H1 (cell line): ENCODE measurements at regions not wholly inside any gene's neighbourhood (a gene's known extent, or its start where the extent isn't known, plus 50 kb on each side); places are given as distances from the start of the nearest gene placed in this dataset.

ENCODE experiments used
- CTCF ChIA-PET: fragments of 300-600 bp; sonication (Branson Sonifier 250); formaldehyde crosslinking; loops from one replicate; lab custom pipeline; 2021; ENCODE audit not compliant: partially characterized antibody; lab: Charles Lee
- POLR2A ChIA-PET: fragments of 300-600 bp; sonication (Branson Sonifier 250); formaldehyde crosslinking; loops from one replicate; lab custom pipeline; 2021; ENCODE audit warnings: inconsistent platforms; ENCODE audit not compliant: partially characterized antibody; lab: Charles Lee
- DNase-seq, 2 experiments: peaks; one replicate each; pipeline versions ENCODE4 v3.0.0 to v3.0.0-alpha.2; 2010 to 2022; ENCODE audit warnings: low spot score in 2 of 2, low read depth in 1 of 2, mixed read lengths in 1 of 2
- FAIRE-seq: peaks from 2 replicates; lab custom pipeline; 2011; peaks lifted over from hg19 to GRCh38; lab: Jason Lieb, UNC
- H2AFZ ChIP-seq: 2 replicates; pipeline ENCODE4 v1.8.1; 2012; ENCODE audit warnings: low read length, inconsistent platforms
- H2AK5ac ChIP-seq: 2 replicates; pipeline ENCODE4 v1.6.1; 2013; ENCODE audit warnings: low read depth, low read length
- H2BK120ac ChIP-seq: replicated peaks from 2 replicates; pipeline ENCODE3; 2013; ENCODE audit warnings: low read depth, low read length, inconsistent platforms
- H2BK12ac ChIP-seq: 2 replicates; pipeline ENCODE4 v1.6.1; 2013; ENCODE audit warnings: low read depth, low read length
- H2BK15ac ChIP-seq: 2 replicates; pipeline ENCODE4 v1.6.1; 2013; ENCODE audit warnings: low read length
- H2BK20ac ChIP-seq: 2 replicates; pipeline ENCODE4 v1.6.1; 2013; ENCODE audit warnings: low read length
- H2BK5ac ChIP-seq: 2 replicates; pipeline ENCODE4 v1.6.1; 2013; ENCODE audit warnings: low read depth, low read length
- H3K14ac ChIP-seq: 2 replicates; pipeline ENCODE4 v1.6.1; 2013; ENCODE audit warnings: inconsistent platforms; ENCODE audit not compliant: insufficient read length
- H3K18ac ChIP-seq: 2 replicates; pipeline ENCODE4 v1.6.1; 2013; ENCODE audit warnings: low read length; ENCODE audit errors: extremely low read depth
- H3K23ac ChIP-seq: 2 replicates; pipeline ENCODE4 v1.6.1; 2013; ENCODE audit warnings: inconsistent platforms; ENCODE audit not compliant: insufficient read length
- H3K23me2 ChIP-seq: 2 replicates; pipeline ENCODE4 v1.6.1; 2013; ENCODE audit warnings: low read depth, low read length
- H3K27ac ChIP-seq: 2 replicates; pipeline ENCODE4 v1.6.1; 2011; ENCODE audit warnings: low read depth, low read length, inconsistent platforms
- H3K27me3 ChIP-seq, 4 experiments: replicated peaks in 1 of 4; 1 replicate in 1 of 4; 2 replicates in 3 of 4; pipeline versions ENCODE4 v1.6.1 to v1.8.1; 2011 to 2013; ENCODE audit warnings: low read length in 3 of 4, mild to moderate bottlenecking in 3 of 4, inconsistent platforms in 2 of 4, mixed read lengths in 2 of 4, moderate library complexity in 1 of 4; ENCODE audit not compliant: control insufficient read depth in 3 of 4, insufficient read depth in 3 of 4; ENCODE audit errors: extremely low read depth in 1 of 4
- H3K36me3 ChIP-seq, 4 experiments: 2 replicates each; pipeline versions ENCODE4 v1.6.1 to v1.8.1; 2011 to 2013; ENCODE audit warnings: mild to moderate bottlenecking in 4 of 4, low read length in 3 of 4, moderate library complexity in 2 of 4, control low read depth in 1 of 4, inconsistent platforms in 1 of 4; ENCODE audit not compliant: insufficient read depth in 4 of 4, control insufficient read depth in 2 of 4
- H3K4ac ChIP-seq: replicated peaks from 2 replicates; pipeline ENCODE3; 2013; ENCODE audit warnings: low read length, low read depth, mixed read lengths, inconsistent platforms; ENCODE audit not compliant: insufficient read length
- H3K4me1 ChIP-seq, 4 experiments: replicated peaks in 1 of 4; 1 replicate in 1 of 4; 2 replicates in 3 of 4; pipeline versions ENCODE4 v1.6.1 to v1.8.1; 2011 to 2013; ENCODE audit warnings: low read length in 3 of 4, inconsistent platforms in 2 of 4, mixed read lengths in 1 of 4; ENCODE audit not compliant: insufficient read depth in 4 of 4, control insufficient read depth in 3 of 4
- H3K4me2 ChIP-seq, 2 experiments: 2 replicates each; pipeline versions ENCODE4 v1.6.1 to v1.8.1; 2011 to 2013; ENCODE audit warnings: low read depth in 2 of 2, low read length in 2 of 2, control low read depth in 1 of 2, inconsistent platforms in 1 of 2, mild to moderate bottlenecking in 1 of 2; ENCODE audit not compliant: insufficient read depth in 1 of 2
- H3K4me3 ChIP-seq, 4 experiments: fragments of 200-600, 300-600 bp in 1 of 4; sonication (generic), shearing (Covaris generic), sonication (Bioruptor Twin) in 1 of 4; 2 replicates each; pipeline versions ENCODE4 v1.5.1 to v1.8.1; 2011 to 2016; ENCODE audit warnings: low read length in 4 of 4, low read depth in 3 of 4, control low read depth in 2 of 4, inconsistent platforms in 2 of 4, mild to moderate bottlenecking in 2 of 4, mixed read lengths in 1 of 4, moderate library complexity in 1 of 4; ENCODE audit not compliant: insufficient read depth in 2 of 4; ENCODE audit errors: extremely low read depth in 1 of 4
- H3K56ac ChIP-seq: replicated peaks from 2 replicates; pipeline ENCODE3; 2013; ENCODE audit warnings: low read depth, mild to moderate bottlenecking, mixed read lengths, low read length, inconsistent platforms; ENCODE audit not compliant: insufficient read length
- H3K79me1 ChIP-seq: 2 replicates; pipeline ENCODE4 v1.6.1; 2013; ENCODE audit warnings: low read depth, low read length, control low read depth
- H3K79me2 ChIP-seq, 2 experiments: 2 replicates each; pipeline versions ENCODE4 v1.6.1 to v1.8.1; 2012 to 2013; ENCODE audit warnings: low read length in 2 of 2, mild to moderate bottlenecking in 2 of 2, inconsistent platforms in 1 of 2; ENCODE audit not compliant: insufficient read depth in 2 of 2, control insufficient read depth in 1 of 2
- H3K9ac ChIP-seq, 4 experiments: replicated peaks in 1 of 4; 1 replicate in 1 of 4; 2 replicates in 3 of 4; pipeline versions ENCODE4 v1.6.1 to v1.8.1; 2011 to 2013; ENCODE audit warnings: low read depth in 3 of 4, low read length in 3 of 4, control low read depth in 2 of 4, mild to moderate bottlenecking in 2 of 4, moderate library complexity in 2 of 4, inconsistent platforms in 1 of 4; ENCODE audit errors: extremely low read depth in 1 of 4
- H3K9me3 ChIP-seq, 2 experiments: 2 replicates each; pipeline versions ENCODE4 v1.6.1 to v1.8.1; 2012 to 2013; ENCODE audit warnings: mild to moderate bottlenecking in 2 of 2, moderate library complexity in 2 of 2, control low read depth in 1 of 2, inconsistent platforms in 1 of 2, low read depth in 1 of 2, low read length in 1 of 2, mixed read lengths in 1 of 2; ENCODE audit not compliant: insufficient read depth in 2 of 2
- H4K20me1 ChIP-seq, 2 experiments: replicated peaks in 1 of 2; 2 replicates each; pipeline versions ENCODE3 to v1.8.1; 2011 to 2013; ENCODE audit warnings: inconsistent platforms in 2 of 2, low read length in 2 of 2, mild to moderate bottlenecking in 1 of 2; ENCODE audit not compliant: insufficient read depth in 2 of 2, control insufficient read depth in 1 of 2
- H4K5ac ChIP-seq: 2 replicates; pipeline ENCODE4 v1.6.1; 2013; ENCODE audit warnings: low read length, low read depth, mixed read lengths, inconsistent platforms; ENCODE audit not compliant: insufficient read length
- H4K8ac ChIP-seq: 2 replicates; pipeline ENCODE4 v1.8.0; 2013; ENCODE audit warnings: mild to moderate bottlenecking, moderate library complexity, low read length, inconsistent platforms; ENCODE audit not compliant: insufficient read depth; ENCODE audit errors: extremely low read depth
- H4K91ac ChIP-seq: replicated peaks from 2 replicates; pipeline ENCODE3; 2013; ENCODE audit warnings: low read length, mixed read lengths, inconsistent platforms; ENCODE audit not compliant: insufficient read length
- RAD21 ChIP-seq, 2 experiments: IDR thresholded peaks in 1 of 2; conservative IDR thresholded peaks in 1 of 2; 2 replicates each; pipeline ENCODE4 v1.6.1; 2011; ENCODE audit warnings: low read depth in 2 of 2, low read length in 2 of 2, improper control_type of control experiment in 1 of 2, inconsistent platforms in 1 of 2, mild to moderate bottlenecking in 1 of 2, moderate library complexity in 1 of 2
- SIX5 ChIP-seq: IDR thresholded peaks from 2 replicates; pipeline ENCODE4 v1.6.1; 2011; ENCODE audit warnings: mild to moderate bottlenecking, low read depth, low read length
- WGBS, 2 experiments: shearing (Covaris generic) in 1 of 2; methylation state at CpG; one replicate each; pipeline versions ENCODE4 v1.1.6 to v1.1.7; 2013 to 2015; ENCODE audit warnings: low lambda C conversion rate in 2 of 2, mixed read lengths in 2 of 2, inconsistent platforms in 1 of 2, low coverage in 1 of 2, missing lambda C conversion rate in 1 of 2; ENCODE audit not compliant: insufficient replicate concordance in 2 of 2, insufficient coverage in 1 of 2, insufficient read length in 1 of 2; ENCODE audit errors: extremely low coverage in 1 of 2, missing lambda C conversion rate in 1 of 2; 5-methylcytosine and 5-hydroxymethylcytosine counted together
- TF ChIP-seq, protein P1 (sequence below), 3 experiments: IDR thresholded peaks; 1 replicate in 2 of 3; 2 replicates in 1 of 3; pipeline versions ENCODE4 v1.5.1 to v1.6.1; 2011; ENCODE audit warnings: low read length in 3 of 3, mild to moderate bottlenecking in 3 of 3, inconsistent platforms in 2 of 3, low read depth in 1 of 3, moderate library complexity in 1 of 3; ENCODE audit not compliant: insufficient read depth in 1 of 3; ENCODE audit errors: control extremely low read depth in 1 of 3

DNA sequence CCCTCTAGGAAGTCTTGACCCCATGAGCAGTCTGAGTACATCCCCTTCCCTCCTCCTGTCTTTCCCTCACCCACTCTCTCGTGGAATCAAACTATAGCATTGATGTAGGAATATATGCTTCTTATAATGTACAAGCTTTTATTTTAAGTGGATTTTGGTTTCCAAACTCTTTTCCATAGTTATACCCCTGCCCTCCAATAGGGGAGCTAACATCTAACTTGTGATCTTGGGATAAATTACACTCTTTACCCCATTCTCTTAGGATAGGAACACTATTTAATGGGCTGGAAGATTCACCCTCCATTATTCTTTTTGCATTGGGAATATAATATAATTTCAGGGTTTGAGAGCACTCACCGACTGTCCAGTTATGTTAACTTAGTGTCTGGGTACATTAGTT, 465.9 kb downstream of the GATA3 start:
- FAIRE-seq (no peak), DNase-seq (no peak)
- Histone ChIP-seq H3K27me3 (no peaks in the 10 kb centered on the region), H3K4ac (no peak overlapping the region), H4K8ac (no peak overlapping the region), H3K79me1 (no peaks in the 10 kb centered on the region), H3K23ac (no peak overlapping the region), H2BK15ac (no peak overlapping the region), H3K4me2 (no peak overlapping the region), H4K5ac (no peak overlapping the region), H2BK5ac (no peak overlapping the region), H3K14ac (no peak overlapping the region), H3K79me2 (no peaks in the 10 kb centered on the region), H3K18ac (no peak overlapping the region), H3K9ac (no peak overlapping the region), H3K4me3 (no peak overlapping the region), H3K36me3 (no peaks in the 10 kb centered on the region), H2BK120ac (no peak overlapping the region), H2BK12ac (no peak overlapping the region), H4K91ac (no peak overlapping the region), H4K20me1 (no peaks in the 10 kb centered on the region), H3K27ac (no peak overlapping the region), H3K23me2 (no peaks in the 10 kb centered on the region), H3K56ac (no peak overlapping the region), H2AFZ (no peak overlapping the region), H2BK20ac (no peak overlapping the region), H3K4me1 (no peaks in the 10 kb centered on the region; a peak in 3 of 7 replicates), H3K9me3 (no peaks in the 10 kb centered on the region), H2AK5ac (no peak overlapping the region)
- CTCF ChIA-PET = interaction anchor here (0.6 to 1.7 kb wide), 23 partner anchors 9 to 647 kb away, joined by 3 to 7 read pairs (median 4); no protein-coding TSS in a partner anchor
- 67% methylated on average over 2 of the region's 2 CpGs; no CpG with 5 or more reads in 1 of the 2 experiments for WGBS, 2 experiments
- POLR2A ChIA-PET = no interaction called here
- TF ChIP-seq SIX5 (no peak), RAD21 (IDR thresholded peaks at IDR 0.05 in 1 of 2, conservative IDR thresholded peaks at IDR 0.05 in 1 of 2; ENCODE audit: low read depth in 2 of 2, low read length in 2 of 2) (peak; percentile 42 to 44)
- TF ChIP-seq, protein P1, sequence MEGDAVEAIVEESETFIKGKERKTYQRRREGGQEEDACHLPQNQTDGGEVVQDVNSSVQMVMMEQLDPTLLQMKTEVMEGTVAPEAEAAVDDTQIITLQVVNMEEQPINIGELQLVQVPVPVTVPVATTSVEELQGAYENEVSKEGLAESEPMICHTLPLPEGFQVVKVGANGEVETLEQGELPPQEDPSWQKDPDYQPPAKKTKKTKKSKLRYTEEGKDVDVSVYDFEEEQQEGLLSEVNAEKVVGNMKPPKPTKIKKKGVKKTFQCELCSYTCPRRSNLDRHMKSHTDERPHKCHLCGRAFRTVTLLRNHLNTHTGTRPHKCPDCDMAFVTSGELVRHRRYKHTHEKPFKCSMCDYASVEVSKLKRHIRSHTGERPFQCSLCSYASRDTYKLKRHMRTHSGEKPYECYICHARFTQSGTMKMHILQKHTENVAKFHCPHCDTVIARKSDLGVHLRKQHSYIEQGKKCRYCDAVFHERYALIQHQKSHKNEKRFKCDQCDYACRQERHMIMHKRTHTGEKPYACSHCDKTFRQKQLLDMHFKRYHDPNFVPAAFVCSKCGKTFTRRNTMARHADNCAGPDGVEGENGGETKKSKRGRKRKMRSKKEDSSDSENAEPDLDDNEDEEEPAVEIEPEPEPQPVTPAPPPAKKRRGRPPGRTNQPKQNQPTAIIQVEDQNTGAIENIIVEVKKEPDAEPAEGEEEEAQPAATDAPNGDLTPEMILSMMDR (IDR thresholded peaks at IDR 0.05; ENCODE audit: control extremely low read depth in 1 of 3, insufficient read depth in 1 of 3, low read depth in 1 of 3, low read length in 3 of 3) = peak in 1 of 3 experiments; percentile 49; a peak in 1 of 4 replicates
